Upper lobe of left lung (tissue), 4 donors: ENCODE measurements at regions not wholly inside any gene's neighbourhood (a gene's known extent, or its start where the extent isn't known, plus 50 kb on each side); places are given as distances from the start of the nearest gene placed in this dataset.
"Not testable (repeated sequence)": the region's sequence is repeated elsewhere in the genome, so short reads cannot be mapped to it uniquely, and the experiment has no call there.

ENCODE experiments used
- POLR2A ChIP-seq, 4 donors: fragments of 450-650 bp; IDR thresholded peaks; one replicate each; pipeline ENCODE4 v1.5.1; 2016 to 2017; ENCODE audit warnings: antibody characterized with exemption in 4 of 4, mild to moderate bottlenecking in 2 of 4
- POLR2AphosphoS5 ChIP-seq, 2 donors: sonication (generic); formaldehyde crosslinking; IDR thresholded peaks; one replicate each; pipeline ENCODE4 v1.5.1; 2017; ENCODE audit warnings: antibody characterized with exemption in 2 of 2
- TF ChIP-seq, protein P1 (sequence below), 6 experiments: fragments of 450-650 bp in 4 of 6; fragments of 200-600 bp in 2 of 6; sonication (generic) in 2 of 6; IDR thresholded peaks; one replicate each; pipeline ENCODE4 v1.5.1; 2016 to 2019; ENCODE audit warnings: antibody characterized with exemption in 6 of 6

DNA sequence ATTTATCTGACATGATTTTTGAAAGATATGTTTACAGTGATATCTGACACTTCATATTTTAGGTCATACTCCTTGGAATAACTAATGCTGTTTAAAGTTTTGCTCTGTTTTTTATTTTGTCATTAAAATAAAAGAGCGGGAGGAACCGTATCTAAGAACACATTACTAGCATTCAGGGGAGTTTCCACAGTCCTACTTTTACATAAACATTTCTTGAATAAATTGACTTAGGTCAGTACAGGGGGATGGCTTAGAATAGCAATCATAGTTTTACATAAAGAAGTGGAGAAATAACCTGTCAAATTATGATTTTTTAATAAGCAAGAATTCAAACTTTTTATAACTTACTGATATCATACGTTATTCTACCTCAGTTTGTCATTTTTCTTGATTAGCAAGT, 123.1 kb upstream of the PRSS12 start:
- TF ChIP-seq, protein P1, sequence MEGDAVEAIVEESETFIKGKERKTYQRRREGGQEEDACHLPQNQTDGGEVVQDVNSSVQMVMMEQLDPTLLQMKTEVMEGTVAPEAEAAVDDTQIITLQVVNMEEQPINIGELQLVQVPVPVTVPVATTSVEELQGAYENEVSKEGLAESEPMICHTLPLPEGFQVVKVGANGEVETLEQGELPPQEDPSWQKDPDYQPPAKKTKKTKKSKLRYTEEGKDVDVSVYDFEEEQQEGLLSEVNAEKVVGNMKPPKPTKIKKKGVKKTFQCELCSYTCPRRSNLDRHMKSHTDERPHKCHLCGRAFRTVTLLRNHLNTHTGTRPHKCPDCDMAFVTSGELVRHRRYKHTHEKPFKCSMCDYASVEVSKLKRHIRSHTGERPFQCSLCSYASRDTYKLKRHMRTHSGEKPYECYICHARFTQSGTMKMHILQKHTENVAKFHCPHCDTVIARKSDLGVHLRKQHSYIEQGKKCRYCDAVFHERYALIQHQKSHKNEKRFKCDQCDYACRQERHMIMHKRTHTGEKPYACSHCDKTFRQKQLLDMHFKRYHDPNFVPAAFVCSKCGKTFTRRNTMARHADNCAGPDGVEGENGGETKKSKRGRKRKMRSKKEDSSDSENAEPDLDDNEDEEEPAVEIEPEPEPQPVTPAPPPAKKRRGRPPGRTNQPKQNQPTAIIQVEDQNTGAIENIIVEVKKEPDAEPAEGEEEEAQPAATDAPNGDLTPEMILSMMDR (IDR thresholded peaks at IDR 0.05), result not testable (repeated sequence)
- not testable (repeated sequence) for TF ChIP-seq POLR2A, POLR2AphosphoS5 (IDR thresholded peaks at IDR 0.05)
